Liver (tissue), 8 donors: ENCODE measurements at regions not wholly inside any gene's neighbourhood (a gene's known extent, or its start where the extent isn't known, plus 50 kb on each side); places are given as distances from the start of the nearest gene placed in this dataset.

Experiments
- DNase-seq: peaks from one replicate; pipeline ENCODE4 v3.0.0-alpha.2; 2017; ENCODE audit warnings: low spot score
- H3K27ac ChIP-seq, 2 donors: one replicate each; pipeline ENCODE4 v1.7.0; 2013; ENCODE audit warnings: inconsistent platforms in 2 of 2, low read length in 2 of 2, control low read depth in 1 of 2, low read depth in 1 of 2, mild to moderate bottlenecking in 1 of 2
- H3K27me3 ChIP-seq, 4 donors: one replicate each; pipeline versions ENCODE4 v1.6.1 to v1.7.0; 2013; ENCODE audit warnings: low read length in 3 of 4, inconsistent platforms in 1 of 4, mild to moderate bottlenecking in 1 of 4, moderate library complexity in 1 of 4; ENCODE audit not compliant: control insufficient read depth in 4 of 4, insufficient read depth in 4 of 4
- H3K36me3 ChIP-seq, 4 donors: one replicate each; pipeline versions ENCODE4 v1.6.1 to v1.7.0; 2013; ENCODE audit warnings: low read length in 3 of 4, mild to moderate bottlenecking in 3 of 4, low read depth in 1 of 4, moderate library complexity in 1 of 4; ENCODE audit not compliant: control insufficient read depth in 4 of 4, insufficient read depth in 3 of 4
- H3K4me1 ChIP-seq, 4 donors: one replicate each; pipeline versions ENCODE4 v1.6.1 to v1.7.0; 2013; ENCODE audit warnings: low read length in 3 of 4, mild to moderate bottlenecking in 3 of 4, moderate library complexity in 1 of 4; ENCODE audit not compliant: control insufficient read depth in 4 of 4, insufficient read depth in 4 of 4
- H3K4me3 ChIP-seq, 3 donors: one replicate each; pipeline versions ENCODE4 v1.6.1 to v1.7.0; 2013; ENCODE audit warnings: low read length in 3 of 3, control low read depth in 1 of 3, low read depth in 1 of 3, mild to moderate bottlenecking in 1 of 3
- H3K9ac ChIP-seq, 2 donors: one replicate each; pipeline ENCODE4 v1.7.0; 2013; ENCODE audit warnings: low read length in 2 of 2, mild to moderate bottlenecking in 2 of 2, moderate library complexity in 2 of 2, control low read depth in 1 of 2, low read depth in 1 of 2
- H3K9me3 ChIP-seq, 4 donors: one replicate each; pipeline versions ENCODE4 v1.6.1 to v1.7.0; 2013; ENCODE audit warnings: low read length in 3 of 4; ENCODE audit not compliant: control insufficient read depth in 4 of 4
- ATF3 ChIP-seq: IDR thresholded peaks from 2 replicates; pipeline ENCODE4 v1.6.1; 2016; ENCODE audit warnings: antibody characterized with exemption
- CTCF ChIP-seq: fragments of 150-350 bp; IDR thresholded peaks from 2 replicates; pipeline ENCODE4 v1.5.1; 2017; ENCODE audit warnings: improper control_type of control experiment, low read depth, low read length; ENCODE audit not compliant: missing input control
- EGR1 ChIP-seq, 2 donors: IDR thresholded peaks; 2 replicates each; pipeline ENCODE4 v1.6.1; 2016 to 2018; ENCODE audit warnings: antibody characterized with exemption in 2 of 2, low read depth in 2 of 2
- FOXA2 ChIP-seq: IDR thresholded peaks from 2 replicates; pipeline ENCODE4 v1.6.1; 2016; ENCODE audit warnings: antibody characterized with exemption
- HNF4A ChIP-seq, 2 donors: conservative IDR thresholded peaks; 2 replicates each; pipeline ENCODE4 v1.6.1; 2016; ENCODE audit warnings: antibody characterized with exemption in 2 of 2, mild to moderate bottlenecking in 2 of 2
- HNF4G ChIP-seq: IDR thresholded peaks from 2 replicates; pipeline ENCODE4 v1.6.1; 2016; ENCODE audit warnings: antibody characterized with exemption
- JUND ChIP-seq, 2 donors: IDR thresholded peaks; 2 replicates each; pipeline ENCODE4 v1.6.1; 2016; ENCODE audit warnings: antibody characterized with exemption in 2 of 2
- NR2F2 ChIP-seq: IDR thresholded peaks from 2 replicates; pipeline ENCODE4 v1.6.1; 2016; ENCODE audit warnings: antibody characterized with exemption
- REST ChIP-seq: IDR thresholded peaks from 2 replicates; pipeline ENCODE4 v1.6.1; 2016; ENCODE audit warnings: antibody characterized with exemption, mild to moderate bottlenecking
- RXRA ChIP-seq, 2 donors: IDR thresholded peaks; 2 replicates each; pipeline ENCODE4 v1.6.1; 2017 to 2018; ENCODE audit warnings: antibody characterized with exemption in 2 of 2, mild to moderate bottlenecking in 1 of 2
- SP1 ChIP-seq: IDR thresholded peaks from 2 replicates; pipeline ENCODE4 v1.6.1; 2018; ENCODE audit warnings: antibody characterized with exemption, mild to moderate bottlenecking
- TAF1 ChIP-seq: conservative IDR thresholded peaks from 2 replicates; pipeline ENCODE4 v1.6.1; 2016; ENCODE audit warnings: antibody characterized with exemption, mild to moderate bottlenecking
- ZBTB33 ChIP-seq: IDR thresholded peaks from 2 replicates; pipeline ENCODE4 v1.6.1; 2016; ENCODE audit warnings: antibody characterized with exemption
- WGBS: extraction: QIAGEN DNeasy Blood & Tissue Kit; methylation state at CpG from one replicate; pipeline ENCODE4 v1.1.7; 2013; 5-methylcytosine and 5-hydroxymethylcytosine counted together
- donor health status: healthy.
- donor health status: healthy.
- donor health status: healthy.
- donor health status: healthy.
- donor health status: healthy.

GRCh38 chr3:147141516-147142288 lies 264.6 kb downstream of the ZIC4 start:
- TF ChIP-seq HNF4G (no peak), NR2F2 (no peak)
- H3K27me3 ChIP-seq = no peaks in the 10 kb centered on the region
- no peaks in the 10 kb centered on the region for H3K9me3 ChIP-seq
- H3K27ac ChIP-seq = no peak overlapping the region
- WGBS = 75% methylated on average over 2 of the region's 2 CpGs
- no peak overlapping the region for H3K9ac ChIP-seq
- no peak for DNase-seq
- H3K4me1 ChIP-seq = no peaks in the 10 kb centered on the region
- H3K4me3 ChIP-seq = no peak overlapping the region
- H3K36me3 ChIP-seq = no peaks in the 10 kb centered on the region

- DNase-seq = no peak
- Histone ChIP-seq H3K36me3 (no peaks in the 10 kb centered on the region), H3K4me3 (no peak overlapping the region), H3K27me3 (no peaks in the 10 kb centered on the region), H3K9ac (no peak overlapping the region), H3K27ac (no peak overlapping the region), H3K9me3 (no peaks in the 10 kb centered on the region), H3K4me1 (no peaks in the 10 kb centered on the region)
- TF ChIP-seq HNF4A (conservative IDR thresholded peaks at IDR 0.05) (no peak), NR2F2 (no peak), EGR1 (IDR thresholded peaks at IDR 0.05; ENCODE audit: low read depth in 2 of 2) (no peak), REST (no peak), FOXA2 (no peak), ZBTB33 (no peak), JUND (IDR thresholded peaks at IDR 0.05) (no peak), CTCF (no peak), HNF4G (no peak), ATF3 (no peak), SP1 (no peak), RXRA (IDR thresholded peaks at IDR 0.05) (no peak), TAF1 (no peak)
- WGBS = 93% methylated on average over 1 of the region's 1 CpG
These were observed 267.0 kb downstream of the ZIC4 start for GRCh38 chr3:147139341-147139740.
